Loucy (cell line): ENCODE measurements at regions not wholly inside any gene's neighbourhood (a gene's known extent, or its start where the extent isn't known, plus 50 kb on each side); places are given as distances from the start of the nearest gene placed in this dataset.
A peak's percentile ranks its signal among the peaks of the same experiment; 100 is the strongest.

Experiments
- H2AFZ ChIP-seq: fragments of 200-600 bp; sonication (generic); 2 replicates; pipeline ENCODE4 v1.6.0; 2016; ENCODE audit warnings: antibody characterized with exemption, mild to moderate bottlenecking, low read length, moderate library complexity
- H3F3A ChIP-seq: fragments of 200-600 bp; 2 replicates; pipeline ENCODE4 v1.6.0; 2016; ENCODE audit warnings: antibody characterized with exemption, low read depth, mild to moderate bottlenecking
- H3K27me3 ChIP-seq: fragments of 200-600 bp; sonication (generic); 2 replicates; pipeline ENCODE4 v1.6.1; 2014; ENCODE audit warnings: low read length, mild to moderate bottlenecking; ENCODE audit not compliant: insufficient read depth, poor library complexity, severe bottlenecking
- H3K36me3 ChIP-seq: fragments of 200-600 bp; sonication (generic); 2 replicates; pipeline ENCODE4 v1.6.1; 2016; ENCODE audit warnings: low read length; ENCODE audit not compliant: insufficient read depth
- H3K4me1 ChIP-seq: fragments of 200-600 bp; sonication (generic); 2 replicates; pipeline ENCODE4 v1.5.1; 2014; ENCODE audit warnings: low read length, mild to moderate bottlenecking; ENCODE audit not compliant: insufficient read depth, poor library complexity, severe bottlenecking
- H3K4me2 ChIP-seq: fragments of 200-600 bp; sonication (generic); 2 replicates; pipeline ENCODE4 v1.6.0; 2014; ENCODE audit warnings: antibody characterized with exemption, low read length, low read depth, mild to moderate bottlenecking; ENCODE audit not compliant: poor library complexity, severe bottlenecking
- H3K4me3 ChIP-seq: fragments of 200-600 bp; sonication (generic); 2 replicates; pipeline ENCODE4 v1.5.1; 2014; ENCODE audit warnings: low read length, mild to moderate bottlenecking, mixed read lengths; ENCODE audit not compliant: poor library complexity, severe bottlenecking
- H3K79me2 ChIP-seq: fragments of 200-600 bp; sonication (generic); 2 replicates; pipeline ENCODE4 v1.6.1; 2014; ENCODE audit warnings: low read length; ENCODE audit not compliant: insufficient read depth
- H3K9ac ChIP-seq: fragments of 200-600 bp; sonication (generic); 2 replicates; pipeline ENCODE4 v1.6.0; 2014; ENCODE audit warnings: mild to moderate bottlenecking, low read depth, low read length, moderate library complexity; ENCODE audit not compliant: poor library complexity, severe bottlenecking
- H3K9me2 ChIP-seq: fragments of 200-600 bp; sonication (generic); replicated peaks from 2 replicates; pipeline ENCODE4 v1.6.1; 2016; ENCODE audit warnings: low read depth, low read length, mixed read lengths
- H3K9me3 ChIP-seq: fragments of 200-600 bp; sonication (generic); 2 replicates; pipeline ENCODE4 v1.6.1; 2014; ENCODE audit warnings: mild to moderate bottlenecking, antibody characterized with exemption, low read length, low read depth; ENCODE audit not compliant: insufficient read depth
- H4K20me1 ChIP-seq: fragments of 200-600 bp; sonication (generic); 2 replicates; pipeline ENCODE4 v1.6.0; 2014; ENCODE audit warnings: antibody characterized with exemption, low read length, mild to moderate bottlenecking; ENCODE audit not compliant: insufficient read depth, poor library complexity, severe bottlenecking
- EZH2phosphoT487 ChIP-seq: fragments of 200-600 bp; IDR thresholded peaks from 2 replicates; pipeline ENCODE4 v1.6.1; 2018; ENCODE audit warnings: antibody characterized with exemption, mild to moderate bottlenecking, moderate library complexity, borderline replicate concordance
- TF ChIP-seq, protein P1 (sequence below): fragments of 200-600 bp; sonication (generic); conservative IDR thresholded peaks from 2 replicates; pipeline ENCODE4 v1.5.1; 2014; ENCODE audit warnings: mild to moderate bottlenecking, antibody characterized with exemption, low read length

DNA sequence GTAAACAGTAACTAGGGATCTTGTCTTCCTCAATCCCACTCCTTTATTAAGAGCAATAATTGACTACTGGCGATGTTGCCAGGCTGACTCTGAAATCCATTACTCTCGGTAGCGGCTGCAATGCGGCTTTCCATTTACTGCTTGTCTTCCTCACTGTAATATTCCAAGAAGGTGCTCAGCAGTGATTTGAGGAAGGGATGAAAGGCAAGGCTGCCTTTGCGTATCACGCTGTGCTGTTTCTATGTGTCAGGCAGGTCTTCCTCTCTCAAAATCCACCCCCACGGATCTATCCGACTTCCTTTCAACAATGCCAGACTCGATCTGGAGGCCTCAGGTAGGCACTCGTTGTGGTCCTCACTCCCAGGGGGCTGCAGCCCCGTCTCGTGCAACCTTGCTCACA, 261.4 kb upstream of the CDH4 start:
- Histone ChIP-seq H3K4me2 (no peak overlapping the region), H3K9me3 (no peaks in the 10 kb centered on the region), H3K9me2 (no peaks in the 10 kb centered on the region), H3F3A (no peaks in the 10 kb centered on the region), H3K36me3 (no peaks in the 10 kb centered on the region), H3K79me2 (no peaks in the 10 kb centered on the region), H2AFZ (no peak overlapping the region), H3K27me3 (no peaks in the 10 kb centered on the region), H3K4me1 (no peaks in the 10 kb centered on the region), H4K20me1 (no peaks in the 10 kb centered on the region), H3K9ac (no peak overlapping the region), H3K4me3 (no peak overlapping the region)
- TF ChIP-seq, protein P1, sequence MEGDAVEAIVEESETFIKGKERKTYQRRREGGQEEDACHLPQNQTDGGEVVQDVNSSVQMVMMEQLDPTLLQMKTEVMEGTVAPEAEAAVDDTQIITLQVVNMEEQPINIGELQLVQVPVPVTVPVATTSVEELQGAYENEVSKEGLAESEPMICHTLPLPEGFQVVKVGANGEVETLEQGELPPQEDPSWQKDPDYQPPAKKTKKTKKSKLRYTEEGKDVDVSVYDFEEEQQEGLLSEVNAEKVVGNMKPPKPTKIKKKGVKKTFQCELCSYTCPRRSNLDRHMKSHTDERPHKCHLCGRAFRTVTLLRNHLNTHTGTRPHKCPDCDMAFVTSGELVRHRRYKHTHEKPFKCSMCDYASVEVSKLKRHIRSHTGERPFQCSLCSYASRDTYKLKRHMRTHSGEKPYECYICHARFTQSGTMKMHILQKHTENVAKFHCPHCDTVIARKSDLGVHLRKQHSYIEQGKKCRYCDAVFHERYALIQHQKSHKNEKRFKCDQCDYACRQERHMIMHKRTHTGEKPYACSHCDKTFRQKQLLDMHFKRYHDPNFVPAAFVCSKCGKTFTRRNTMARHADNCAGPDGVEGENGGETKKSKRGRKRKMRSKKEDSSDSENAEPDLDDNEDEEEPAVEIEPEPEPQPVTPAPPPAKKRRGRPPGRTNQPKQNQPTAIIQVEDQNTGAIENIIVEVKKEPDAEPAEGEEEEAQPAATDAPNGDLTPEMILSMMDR = no peak
- TF ChIP-seq EZH2phosphoT487 = no peak

DNA sequence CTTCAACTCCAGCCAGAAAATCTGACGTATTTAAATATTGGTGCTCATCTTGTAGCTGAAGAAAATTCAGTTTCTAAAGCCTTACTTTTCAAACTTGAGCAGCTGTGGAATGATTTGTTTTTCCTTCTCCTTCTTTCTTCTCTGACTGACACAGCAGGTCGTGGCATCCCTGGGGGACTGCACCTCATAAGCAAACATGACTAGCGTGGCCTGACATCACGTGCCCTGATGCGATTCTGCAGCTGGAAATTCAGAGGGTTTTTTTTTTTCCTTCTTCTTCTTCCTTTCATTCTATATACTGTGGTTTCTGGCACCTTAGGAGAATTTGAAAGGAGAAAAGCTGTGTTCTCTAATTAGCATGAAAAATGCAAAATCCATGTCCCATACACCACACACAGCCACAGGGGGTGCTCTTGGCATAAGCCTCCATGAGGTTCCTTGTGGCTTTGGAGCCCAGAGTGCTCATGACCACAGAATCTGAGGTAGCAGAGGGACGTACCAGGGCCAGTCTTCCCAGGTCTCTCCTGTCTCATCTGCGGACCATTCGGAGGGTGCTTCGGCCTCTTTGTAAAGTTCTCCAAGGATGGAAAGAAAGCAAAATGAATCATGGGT, 258.5 kb upstream of the CDH4 start:
- TF ChIP-seq, protein P1 = peak; percentile 29; the same call in 1 of the 2 replicates
- no peak for TF ChIP-seq EZH2phosphoT487
- Histone ChIP-seq H3K36me3 (no peaks in the 10 kb centered on the region), H3K4me1 (no peaks in the 10 kb centered on the region), H3K9me2 (no peaks in the 10 kb centered on the region), H2AFZ (no peak overlapping the region), H3K4me3 (no peak overlapping the region), H3K9me3 (no peaks in the 10 kb centered on the region), H3K79me2 (no peaks in the 10 kb centered on the region), H3K27me3 (no peaks in the 10 kb centered on the region), H3K9ac (no peak overlapping the region), H4K20me1 (no peaks in the 10 kb centered on the region), H3K4me2 (no peak overlapping the region), H3F3A (no peaks in the 10 kb centered on the region)

DNA sequence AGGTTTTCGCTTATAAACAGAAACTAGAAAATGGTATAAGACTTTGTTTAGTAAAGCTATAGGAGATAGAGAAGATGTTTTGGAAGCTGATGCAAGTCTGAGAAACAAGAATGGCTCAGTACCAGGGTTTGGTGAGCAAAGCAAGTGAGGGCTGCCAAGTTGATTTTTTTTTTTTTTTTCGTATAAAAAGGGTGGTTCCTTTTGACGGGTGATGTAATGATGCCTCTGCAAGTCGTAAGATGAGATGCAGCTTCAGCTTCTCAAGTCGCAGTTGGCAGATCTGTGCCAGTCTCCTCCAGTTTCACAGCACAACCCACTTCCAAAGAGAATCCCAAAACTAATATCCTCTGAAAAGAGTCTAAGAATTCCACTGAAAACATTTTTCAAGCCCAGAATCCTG, 252.8 kb upstream of the CDH4 start:
- no peak overlapping the region for H3K4me2 ChIP-seq
- H3K27me3 ChIP-seq = no peaks in the 10 kb centered on the region
- no peak overlapping the region for H3K9ac ChIP-seq

More for the DNA sequence above, 252.8 kb upstream of the CDH4 start:
- Histone ChIP-seq H3K4me1 (no peaks in the 10 kb centered on the region), H2AFZ (no peak overlapping the region), H3F3A (no peaks in the 10 kb centered on the region), H3K36me3 (no peaks in the 10 kb centered on the region), H3K9me2 (no peaks in the 10 kb centered on the region), H3K9me3 (no peaks in the 10 kb centered on the region), H3K79me2 (no peaks in the 10 kb centered on the region), H3K4me3 (no peak overlapping the region), H4K20me1 (no peaks in the 10 kb centered on the region)
- TF ChIP-seq EZH2phosphoT487 = no peak
- TF ChIP-seq, protein P1 = no peak
